HEK293T (cell line): ENCODE measurements at regions not wholly inside any gene's neighbourhood (a gene's known extent, or its start where the extent isn't known, plus 50 kb on each side); places are given as distances from the start of the nearest gene placed in this dataset.

Experiments used
- CTCF ChIA-PET: fragments of 350-600 bp; formaldehyde crosslinking; extraction: SDS; loops from one replicate; lab custom pipeline; 2021; ENCODE audit warnings: antibody characterized with exemption, inconsistent platforms; lab: Yijun Ruan, JAX
- POLR2A ChIA-PET: fragments of 350-600 bp; formaldehyde crosslinking; extraction: SDS; loops from one replicate; lab custom pipeline; 2020; ENCODE audit warnings: antibody characterized with exemption, inconsistent platforms; lab: Yijun Ruan, JAX
- DNase-seq: peaks from one replicate; pipeline ENCODE4 v3.0.0; 2012; ENCODE audit warnings: mixed read lengths; ENCODE audit errors: extremely low spot score
- ARNT ChIP-seq: fragments of 450-650 bp; IDR thresholded peaks from 2 replicates; pipeline ENCODE4 v1.6.1; 2017; ENCODE audit warnings: mild to moderate bottlenecking
- BHLHE40 ChIP-seq: fragments of 450-650 bp; IDR thresholded peaks from 2 replicates; pipeline ENCODE4 v1.6.1; 2016; ENCODE audit warnings: mild to moderate bottlenecking, moderate library complexity, borderline replicate concordance
- CTBP1 ChIP-seq: fragments of 450-650 bp; IDR thresholded peaks from 2 replicates; pipeline ENCODE4 v1.6.1; 2016; ENCODE audit warnings: borderline replicate concordance
- ELF4 ChIP-seq: fragments of 450-650 bp; IDR thresholded peaks from 2 replicates; pipeline ENCODE4 v1.6.1; 2017; ENCODE audit warnings: antibody characterized with exemption
- FOXA1 ChIP-seq: fragments of 450-650 bp; IDR thresholded peaks from 2 replicates; pipeline ENCODE4 v1.6.1; 2016; ENCODE audit warnings: mild to moderate bottlenecking
- FOXK2 ChIP-seq: fragments of 450-650 bp; IDR thresholded peaks from 2 replicates; pipeline ENCODE4 v1.6.1; 2016; ENCODE audit warnings: mild to moderate bottlenecking
- FOXM1 ChIP-seq: fragments of 450-650 bp; IDR thresholded peaks from 2 replicates; pipeline ENCODE4 v1.6.1; 2017; ENCODE audit warnings: mild to moderate bottlenecking, borderline replicate concordance
- HDGF ChIP-seq: fragments of 450-650 bp; IDR thresholded peaks from 2 replicates; pipeline ENCODE4 v1.6.1; 2017; ENCODE audit warnings: antibody characterized with exemption, borderline replicate concordance
- L3MBTL2 ChIP-seq: fragments of 450-650 bp; conservative IDR thresholded peaks from 2 replicates; pipeline ENCODE4 v1.6.1; 2016; ENCODE audit warnings: mild to moderate bottlenecking
- LEF1 ChIP-seq: fragments of 450-650 bp; IDR thresholded peaks from 2 replicates; pipeline ENCODE4 v1.6.1; 2017; ENCODE audit warnings: mild to moderate bottlenecking, borderline replicate concordance
- NFRKB ChIP-seq: fragments of 450-650 bp; IDR thresholded peaks from 2 replicates; pipeline ENCODE4 v1.6.1; 2016; ENCODE audit warnings: mild to moderate bottlenecking, moderate library complexity
- PKNOX1 ChIP-seq: fragments of 450-650 bp; IDR thresholded peaks from 2 replicates; pipeline ENCODE4 v1.6.1; 2016
- SP1 ChIP-seq: fragments of 450-650 bp; IDR thresholded peaks from 2 replicates; pipeline ENCODE4 v1.6.1; 2017
- SUZ12 ChIP-seq: fragments of 450-650 bp; IDR thresholded peaks from 2 replicates; pipeline ENCODE4 v1.6.1; 2016; ENCODE audit warnings: mild to moderate bottlenecking
- TARDBP ChIP-seq: fragments of 450-650 bp; IDR thresholded peaks from 2 replicates; pipeline ENCODE4 v1.6.1; 2016
- ZNF384 ChIP-seq: fragments of 450-650 bp; IDR thresholded peaks from 2 replicates; pipeline ENCODE4 v1.6.1; 2016

GRCh38 chr14:87186737-87187136 is 806.2 kb downstream of the GALC start:
- ChIA-PET POLR2A (no interaction called here), CTCF (no interaction called here)
- TF ChIP-seq CTBP1 (no peak), HDGF (no peak), ZNF384 (no peak)
- no peak for DNase-seq

GRCh38 chr14:87185961-87186560 is 806.9 kb downstream of the GALC start:
- ChIA-PET POLR2A (no interaction called here), CTCF (no interaction called here)
- DNase-seq = no peak
- TF ChIP-seq ARNT (no peak), CTBP1 (no peak), PKNOX1 (no peak), ZNF384 (no peak), BHLHE40 (no peak), FOXA1 (no peak), LEF1 (no peak), L3MBTL2 (no peak), SP1 (no peak), HDGF (no peak), SUZ12 (no peak)

- no peak for DNase-seq
- TF ChIP-seq SUZ12 (no peak), ZNF384 (no peak), LEF1 (no peak), SP1 (no peak), BHLHE40 (no peak)
- ChIA-PET CTCF (no interaction called here), POLR2A (no interaction called here)
Observed at GRCh38 chr14:87184180-87184579, 808.8 kb downstream of the GALC start.

GRCh38 chr14:87181288-87181687 is 811.7 kb downstream of the GALC start:
- TF ChIP-seq NFRKB (no peak), L3MBTL2 (no peak), SP1 (no peak), ARNT (no peak), TARDBP (no peak), LEF1 (no peak), FOXK2 (no peak), PKNOX1 (no peak), FOXM1 (no peak), SUZ12 (no peak), HDGF (no peak), ELF4 (no peak), FOXA1 (no peak), ZNF384 (no peak), CTBP1 (no peak), BHLHE40 (no peak)
- POLR2A ChIA-PET = no interaction called here
- CTCF ChIA-PET = no interaction called here
- DNase-seq = no peak

GRCh38 chr14:87179936-87180335 is 813.0 kb downstream of the GALC start:
- ChIA-PET POLR2A (no interaction called here), CTCF (no interaction called here)
- TF ChIP-seq ZNF384 = no peak
- no peak for TF ChIP-seq SUZ12
- no peak for TF ChIP-seq LEF1
- TF ChIP-seq CTBP1 = no peak
- no peak for TF ChIP-seq BHLHE40
- no peak for TF ChIP-seq FOXK2
- no peak for TF ChIP-seq FOXM1
- TF ChIP-seq FOXA1 = no peak
- TF ChIP-seq ELF4 = no peak
- no peak for TF ChIP-seq L3MBTL2
- no peak for TF ChIP-seq TARDBP
- TF ChIP-seq ARNT = no peak
- TF ChIP-seq NFRKB = no peak
- no peak for TF ChIP-seq SP1
- no peak for TF ChIP-seq HDGF
- no peak for DNase-seq

- CTCF ChIA-PET = no interaction called here
Observed at GRCh38 chr14:87178277-87178676, 814.7 kb downstream of the GALC start.

More at GRCh38 chr14:87178277-87178676, 814.7 kb downstream of the GALC start:
- TF ChIP-seq ARNT (no peak), FOXA1 (no peak), ELF4 (no peak), PKNOX1 (no peak), FOXM1 (no peak), TARDBP (no peak), SP1 (no peak), FOXK2 (no peak), SUZ12 (no peak), NFRKB (no peak), BHLHE40 (no peak), ZNF384 (no peak), L3MBTL2 (no peak)
- POLR2A ChIA-PET = no interaction called here
- no peak for DNase-seq
